ENCODE measurements at regions not wholly inside any gene's neighbourhood (a gene's known extent, or its start where the extent isn't known, plus 50 kb on each side); places are given as distances from the start of the nearest gene placed in this dataset.
"Not testable (repeated sequence)": the region's sequence is repeated elsewhere in the genome, so short reads cannot be mapped to it uniquely, and the experiment has no call there.

- DNase-seq (ENCODE audit: low read depth), result no peak
- no peak overlapping the region for H3K4me3 ChIP-seq (ENCODE audit: low read depth, low read length)
- no peak for TF ChIP-seq CTCF (IDR thresholded peaks at IDR 0.05; ENCODE audit: control insufficient read depth, extremely low read depth, insufficient read depth)
These were observed 123.0 kb downstream of the KCNJ2 start for GRCh38 chr17:70292366-70292765.

DNA sequence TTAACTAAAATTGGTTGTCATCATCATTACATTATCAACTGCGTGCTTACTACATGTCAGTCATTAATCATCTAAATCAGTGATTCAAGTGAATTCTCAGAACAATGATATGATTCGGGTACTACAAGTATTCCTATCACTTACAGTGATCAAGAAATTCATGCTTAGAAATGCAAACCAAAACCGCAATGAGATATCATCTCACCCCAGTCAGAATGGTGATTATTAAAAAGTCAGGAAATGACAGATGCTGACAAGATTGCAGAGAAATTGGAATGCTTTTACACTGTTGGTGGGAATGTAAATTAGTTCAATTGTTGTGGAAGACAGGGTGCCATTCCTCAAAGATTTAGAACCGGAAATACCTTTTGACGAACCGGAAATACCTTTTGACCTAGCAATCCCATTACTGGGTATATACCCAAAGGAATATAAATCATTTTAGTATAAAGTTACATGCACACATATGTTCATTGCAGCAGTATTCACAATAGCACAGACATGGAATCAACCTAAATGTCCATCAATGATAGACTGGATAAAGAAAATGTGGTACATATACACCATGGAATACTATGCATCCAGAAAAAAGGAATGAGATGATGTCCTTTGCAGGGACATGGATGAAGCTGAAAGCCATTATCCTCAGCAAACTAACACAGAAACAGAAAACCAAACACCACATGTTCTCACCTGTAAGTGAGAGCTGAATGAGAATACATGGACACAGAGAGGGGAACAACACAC is 124.4 kb downstream of the KCNJ2 start:
- DNase-seq (ENCODE audit: low read depth); H3K4me3 ChIP-seq (ENCODE audit: low read depth, low read length): not testable (repeated sequence)

GRCh38 chr17:70295329-70295728 is 126.0 kb downstream of the KCNJ2 start:
- no peak for TF ChIP-seq CTCF (IDR thresholded peaks at IDR 0.05; ENCODE audit: control insufficient read depth, extremely low read depth, insufficient read depth)
- no peak overlapping the region for H3K4me3 ChIP-seq (ENCODE audit: low read depth, low read length)
- DNase-seq (ENCODE audit: low read depth), result no peak

- no peak for TF ChIP-seq CTCF (IDR thresholded peaks at IDR 0.05; ENCODE audit: control insufficient read depth, extremely low read depth, insufficient read depth)
- DNase-seq (ENCODE audit: low read depth), result no peak
- no peak overlapping the region for H3K4me3 ChIP-seq (ENCODE audit: low read depth, low read length)
These were observed 126.4 kb downstream of the KCNJ2 start for GRCh38 chr17:70295731-70296130.

DNA sequence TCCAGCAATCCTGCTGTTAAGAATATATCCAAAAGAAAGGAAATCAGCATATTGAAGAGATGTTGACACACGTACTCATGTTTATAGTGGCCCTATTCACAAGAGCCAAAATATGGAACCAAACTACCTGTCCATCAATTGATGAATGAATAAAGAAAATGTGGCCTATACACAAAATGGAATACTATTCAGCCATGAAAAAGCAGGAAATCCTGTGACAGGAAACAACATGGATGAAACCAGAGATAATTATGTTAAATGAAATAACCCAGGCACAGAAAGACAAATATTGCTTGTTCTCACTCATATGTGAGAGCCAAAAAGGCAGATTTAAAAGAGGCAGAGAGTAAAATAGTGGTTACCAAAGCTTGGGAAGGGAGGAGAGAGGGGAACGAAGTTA is 127.1 kb downstream of the KCNJ2 start:
- no peak for DNase-seq (ENCODE audit: low read depth)
- TF ChIP-seq CTCF (IDR thresholded peaks at IDR 0.05; ENCODE audit: control insufficient read depth, extremely low read depth, insufficient read depth), result no peak
- H3K4me3 ChIP-seq (ENCODE audit: low read depth, low read length), result no peak overlapping the region

DNA sequence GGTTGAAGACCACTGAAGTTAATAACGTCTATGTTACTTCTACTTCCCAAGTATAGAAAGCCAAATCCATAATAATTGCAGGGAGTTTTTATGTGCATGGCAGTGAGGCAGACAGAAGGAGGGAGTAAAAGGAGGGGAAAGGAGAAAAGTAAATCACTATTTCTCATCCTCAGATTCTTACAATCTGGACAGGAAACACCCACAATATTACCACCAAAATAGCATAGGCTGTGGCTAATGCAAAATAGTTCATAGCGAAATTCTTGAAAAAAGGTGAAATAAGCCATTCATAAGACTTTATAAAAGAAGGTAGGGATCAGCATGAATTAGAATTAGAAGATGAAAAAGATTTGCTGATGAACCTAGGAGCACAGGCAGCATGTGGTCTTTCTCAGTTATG is 128.1 kb downstream of the KCNJ2 start:
- DNase-seq (ENCODE audit: low read depth), result no peak

GRCh38 chr17:70298929-70299531 is 129.7 kb downstream of the KCNJ2 start:
- DNase-seq (ENCODE audit: low read depth), result no peak
- no peak overlapping the region for H3K4me3 ChIP-seq (ENCODE audit: low read depth, low read length)
- no peak for TF ChIP-seq CTCF (IDR thresholded peaks at IDR 0.05; ENCODE audit: control insufficient read depth, extremely low read depth, insufficient read depth)

More for the DNA sequence above, 128.1 kb downstream of the KCNJ2 start:
- no peak for TF ChIP-seq CTCF (IDR thresholded peaks at IDR 0.05; ENCODE audit: control insufficient read depth, extremely low read depth, insufficient read depth)
- H3K4me3 ChIP-seq (ENCODE audit: low read depth, low read length), result no peak overlapping the region

Data from LNCaP clone FGC (cell line).